ENCODE measurements at regions not wholly inside any gene's neighbourhood (a gene's known extent, or its start where the extent isn't known, plus 50 kb on each side); places are given as distances from the start of the nearest gene placed in this dataset.

- no peak overlapping the region for H3K27ac ChIP-seq (ENCODE audit: poor library complexity, severe bottlenecking)
- ATAC-seq (ENCODE audit: low read depth), result no peak
- H3K4me3 ChIP-seq (ENCODE audit: severe bottlenecking), result no peak overlapping the region
- H3K27me3 ChIP-seq (ENCODE audit: insufficient read depth, poor library complexity, severe bottlenecking), result peaks cover 21% of the 10 kb centered on the region
- TF ChIP-seq, protein P1, sequence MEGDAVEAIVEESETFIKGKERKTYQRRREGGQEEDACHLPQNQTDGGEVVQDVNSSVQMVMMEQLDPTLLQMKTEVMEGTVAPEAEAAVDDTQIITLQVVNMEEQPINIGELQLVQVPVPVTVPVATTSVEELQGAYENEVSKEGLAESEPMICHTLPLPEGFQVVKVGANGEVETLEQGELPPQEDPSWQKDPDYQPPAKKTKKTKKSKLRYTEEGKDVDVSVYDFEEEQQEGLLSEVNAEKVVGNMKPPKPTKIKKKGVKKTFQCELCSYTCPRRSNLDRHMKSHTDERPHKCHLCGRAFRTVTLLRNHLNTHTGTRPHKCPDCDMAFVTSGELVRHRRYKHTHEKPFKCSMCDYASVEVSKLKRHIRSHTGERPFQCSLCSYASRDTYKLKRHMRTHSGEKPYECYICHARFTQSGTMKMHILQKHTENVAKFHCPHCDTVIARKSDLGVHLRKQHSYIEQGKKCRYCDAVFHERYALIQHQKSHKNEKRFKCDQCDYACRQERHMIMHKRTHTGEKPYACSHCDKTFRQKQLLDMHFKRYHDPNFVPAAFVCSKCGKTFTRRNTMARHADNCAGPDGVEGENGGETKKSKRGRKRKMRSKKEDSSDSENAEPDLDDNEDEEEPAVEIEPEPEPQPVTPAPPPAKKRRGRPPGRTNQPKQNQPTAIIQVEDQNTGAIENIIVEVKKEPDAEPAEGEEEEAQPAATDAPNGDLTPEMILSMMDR (IDR thresholded peaks at IDR 0.05; ENCODE audit: poor library complexity, severe bottlenecking), result no peak
- H3K4me1 ChIP-seq (ENCODE audit: insufficient read depth, poor library complexity, severe bottlenecking), result no peaks in the 10 kb centered on the region
- H3K36me3 ChIP-seq (ENCODE audit: low read depth), result no peaks in the 10 kb centered on the region
- DNase-seq (ENCODE audit: low spot score), result no peak
- peaks cover 4% of the 10 kb centered on the region for H3K9me3 ChIP-seq (ENCODE audit: severe bottlenecking)
Measured at GRCh38 chr2:239606741-239607516, 206.1 kb upstream of the HDAC4 start.

- Histone ChIP-seq H3K4me1 (ENCODE audit: insufficient read depth, poor library complexity, severe bottlenecking) (no peaks in the 10 kb centered on the region), H3K36me3 (ENCODE audit: low read depth) (no peaks in the 10 kb centered on the region), H3K27ac (ENCODE audit: poor library complexity, severe bottlenecking) (no peak overlapping the region), H3K4me3 (ENCODE audit: severe bottlenecking) (no peak overlapping the region), H3K9me3 (ENCODE audit: severe bottlenecking) (peaks cover 4% of the 10 kb centered on the region), H3K27me3 (ENCODE audit: insufficient read depth, poor library complexity, severe bottlenecking) (peaks cover 21% of the 10 kb centered on the region)
- no peak for ATAC-seq (ENCODE audit: low read depth)
- DNase-seq (ENCODE audit: low spot score), result no peak
- TF ChIP-seq, protein P1 (IDR thresholded peaks at IDR 0.05; ENCODE audit: poor library complexity, severe bottlenecking), result no peak
Measured at GRCh38 chr2:239605976-239606375, 205.2 kb upstream of the HDAC4 start.

GRCh38 chr2:239605409-239605808 is 204.6 kb upstream of the HDAC4 start:
- DNase-seq (ENCODE audit: low spot score) (no peak), ATAC-seq (ENCODE audit: low read depth) (no peak)
- Histone ChIP-seq H3K27ac (ENCODE audit: poor library complexity, severe bottlenecking) (no peak overlapping the region), H3K9me3 (ENCODE audit: severe bottlenecking) (peaks cover 4% of the 10 kb centered on the region), H3K36me3 (ENCODE audit: low read depth) (no peaks in the 10 kb centered on the region), H3K4me3 (ENCODE audit: severe bottlenecking) (no peak overlapping the region), H3K4me1 (ENCODE audit: insufficient read depth, poor library complexity, severe bottlenecking) (no peaks in the 10 kb centered on the region), H3K27me3 (ENCODE audit: insufficient read depth, poor library complexity, severe bottlenecking) (peaks cover 16% of the 10 kb centered on the region)
- TF ChIP-seq, protein P1 (IDR thresholded peaks at IDR 0.05; ENCODE audit: poor library complexity, severe bottlenecking), result no peak

DNA sequence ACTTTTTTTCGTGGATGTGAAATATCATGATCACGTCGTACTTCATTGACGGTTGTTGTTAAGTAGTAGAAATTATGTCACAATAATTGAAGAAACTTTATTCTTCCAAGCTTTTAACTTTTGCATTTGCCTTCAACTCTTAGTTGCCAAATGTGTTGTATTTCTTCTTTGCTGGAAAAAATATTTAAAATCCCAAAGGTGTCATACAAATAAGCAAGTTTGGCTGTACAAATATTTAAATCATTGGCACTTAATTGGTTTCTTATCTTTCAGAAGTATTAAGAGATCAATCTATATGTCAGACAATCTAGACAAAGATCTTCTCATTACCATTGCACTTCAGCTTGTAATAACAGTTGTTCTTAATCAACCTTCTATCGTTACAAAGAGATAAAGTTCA is 204.0 kb upstream of the HDAC4 start:
- Histone ChIP-seq H3K27ac (ENCODE audit: poor library complexity, severe bottlenecking) (no peak overlapping the region), H3K4me1 (ENCODE audit: insufficient read depth, poor library complexity, severe bottlenecking) (no peaks in the 10 kb centered on the region), H3K27me3 (ENCODE audit: insufficient read depth, poor library complexity, severe bottlenecking) (peaks cover 16% of the 10 kb centered on the region), H3K4me3 (ENCODE audit: severe bottlenecking) (no peak overlapping the region), H3K36me3 (ENCODE audit: low read depth) (no peaks in the 10 kb centered on the region), H3K9me3 (ENCODE audit: severe bottlenecking) (peaks cover 4% of the 10 kb centered on the region)
- TF ChIP-seq, protein P1 (IDR thresholded peaks at IDR 0.05; ENCODE audit: poor library complexity, severe bottlenecking), result no peak
- ATAC-seq (ENCODE audit: low read depth) (no peak), DNase-seq (ENCODE audit: low spot score) (no peak)
